ENCODE measurements at regions not wholly inside any gene's neighbourhood (a gene's known extent, or its start where the extent isn't known, plus 50 kb on each side); places are given as distances from the start of the nearest gene placed in this dataset.

GRCh38 chr3:176935194-176935888 is 261.9 kb downstream of the TBL1XR1 start:
- no peak overlapping the region for H3K27ac ChIP-seq
- H3K9ac ChIP-seq = no peak overlapping the region
- no peak for TF ChIP-seq Cebpa-rat (IDR thresholded peaks at IDR 0.05)
- no peaks in the 10 kb centered on the region for H3K4me1 ChIP-seq
- no peaks in the 10 kb centered on the region for H3K36me3 ChIP-seq
- H3K4me2 ChIP-seq = no peak overlapping the region
- H3K27me3 ChIP-seq = no peaks in the 10 kb centered on the region
- no peaks in the 10 kb centered on the region for H4K20me1 ChIP-seq
- no peak overlapping the region for H3K4me3 ChIP-seq
- H3K9me3 ChIP-seq = no peaks in the 10 kb centered on the region

- no peak overlapping the region for H3K27ac ChIP-seq
- no peaks in the 10 kb centered on the region for H3K4me1 ChIP-seq
- H3K36me3 ChIP-seq = no peaks in the 10 kb centered on the region
- H4K20me1 ChIP-seq = no peaks in the 10 kb centered on the region
- no peak for TF ChIP-seq Cebpa-rat (IDR thresholded peaks at IDR 0.05)
- no peak overlapping the region for H3K4me2 ChIP-seq
- H3K4me3 ChIP-seq = no peak overlapping the region
- H3K27me3 ChIP-seq = no peaks in the 10 kb centered on the region
- no peaks in the 10 kb centered on the region for H3K9me3 ChIP-seq
- H3K9ac ChIP-seq = no peak overlapping the region
Observed at GRCh38 chr3:176934698-176935097, 262.6 kb downstream of the TBL1XR1 start.

DNA sequence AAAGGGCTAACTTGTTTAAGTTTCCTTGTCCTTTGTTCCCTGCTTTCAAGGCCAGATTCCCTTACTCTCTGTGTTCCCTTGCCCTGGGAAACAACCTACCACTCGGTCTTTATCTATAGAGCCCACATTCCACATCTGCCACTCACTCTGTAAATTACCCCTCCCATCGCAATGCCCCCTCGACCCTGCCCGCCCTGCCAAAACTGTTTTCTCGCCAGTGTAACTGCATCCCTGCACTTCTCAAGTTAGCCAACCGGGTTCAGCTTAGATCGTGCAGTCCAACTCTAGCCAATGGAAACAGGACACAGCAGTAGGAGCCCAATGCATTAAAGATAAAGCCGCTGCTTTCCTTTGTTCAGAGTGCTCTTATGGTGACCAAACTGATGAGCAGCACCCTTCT is 263.6 kb downstream of the TBL1XR1 start:
- no peak overlapping the region for H3K4me3 ChIP-seq
- H3K9ac ChIP-seq = no peak overlapping the region
- no peak for TF ChIP-seq Cebpa-rat (IDR thresholded peaks at IDR 0.05)
- H3K4me1 ChIP-seq = no peaks in the 10 kb centered on the region
- H3K4me2 ChIP-seq = no peak overlapping the region
- no peaks in the 10 kb centered on the region for H3K27me3 ChIP-seq
- no peak overlapping the region for H3K27ac ChIP-seq
- no peaks in the 10 kb centered on the region for H3K36me3 ChIP-seq
- H3K9me3 ChIP-seq = no peaks in the 10 kb centered on the region
- no peaks in the 10 kb centered on the region for H4K20me1 ChIP-seq

- Histone ChIP-seq H3K9me3 (no peaks in the 10 kb centered on the region), H3K27me3 (no peaks in the 10 kb centered on the region), H3K9ac (no peak overlapping the region), H3K27ac (no peak overlapping the region), H3K36me3 (no peaks in the 10 kb centered on the region), H3K4me1 (no peaks in the 10 kb centered on the region), H3K4me2 (no peak overlapping the region), H3K4me3 (no peak overlapping the region), H4K20me1 (no peaks in the 10 kb centered on the region)
- TF ChIP-seq Cebpa-rat (IDR thresholded peaks at IDR 0.05) = no peak
Observed at GRCh38 chr3:176932433-176932832, 264.8 kb downstream of the TBL1XR1 start.

GRCh38 chr3:176931991-176932390 is 265.3 kb downstream of the TBL1XR1 start:
- Histone ChIP-seq H3K9me3 (no peaks in the 10 kb centered on the region), H3K27me3 (no peaks in the 10 kb centered on the region), H3K4me2 (no peak overlapping the region), H4K20me1 (no peaks in the 10 kb centered on the region), H3K9ac (no peak overlapping the region), H3K4me3 (no peak overlapping the region), H3K4me1 (peaks cover 4% of the 10 kb centered on the region; the same call in 1 of the 2 replicates), H3K27ac (no peak overlapping the region), H3K36me3 (no peaks in the 10 kb centered on the region)
- no peak for TF ChIP-seq Cebpa-rat (IDR thresholded peaks at IDR 0.05)

GRCh38 chr3:176930942-176931341 is 266.3 kb downstream of the TBL1XR1 start:
- no peaks in the 10 kb centered on the region for H4K20me1 ChIP-seq
- no peaks in the 10 kb centered on the region for H3K36me3 ChIP-seq
- H3K9me3 ChIP-seq = no peaks in the 10 kb centered on the region
- no peak overlapping the region for H3K27ac ChIP-seq
- H3K27me3 ChIP-seq = no peaks in the 10 kb centered on the region
- H3K4me2 ChIP-seq = no peak overlapping the region
- no peak overlapping the region for H3K9ac ChIP-seq
- TF ChIP-seq Cebpa-rat (IDR thresholded peaks at IDR 0.05) = no peak
- no peak overlapping the region for H3K4me3 ChIP-seq
- H3K4me1 ChIP-seq = peaks cover 15% of the 10 kb centered on the region

GRCh38 chr3:176928582-176928931 is 268.7 kb downstream of the TBL1XR1 start:
- H3K27me3 ChIP-seq = no peaks in the 10 kb centered on the region
- H3K9ac ChIP-seq = no peak overlapping the region
- H3K4me1 ChIP-seq = peaks cover 16% of the 10 kb centered on the region
- H3K36me3 ChIP-seq = no peaks in the 10 kb centered on the region
- 0 out of 2 replicates have a peak, but pooled peaks cover 5% of the 10 kb centered on the region for H3K9me3 ChIP-seq
- no peak overlapping the region for H3K4me2 ChIP-seq
- no peaks in the 10 kb centered on the region for H4K20me1 ChIP-seq
- no peak for TF ChIP-seq Cebpa-rat (IDR thresholded peaks at IDR 0.05)
- no peak overlapping the region for H3K27ac ChIP-seq
- no peak overlapping the region for H3K4me3 ChIP-seq

GRCh38 chr3:176927706-176928581 is 269.3 kb downstream of the TBL1XR1 start:
- no peaks in the 10 kb centered on the region for H4K20me1 ChIP-seq
- no peak overlapping the region for H3K4me3 ChIP-seq
- no peak overlapping the region for H3K27ac ChIP-seq
- H3K4me1 ChIP-seq = peaks cover 16% of the 10 kb centered on the region
- H3K36me3 ChIP-seq = no peaks in the 10 kb centered on the region
- TF ChIP-seq Cebpa-rat (IDR thresholded peaks at IDR 0.05) = no peak
- H3K9me3 ChIP-seq = 0 out of 2 replicates have a peak, but pooled peaks cover 5% of the 10 kb centered on the region
- no peak overlapping the region for H3K9ac ChIP-seq
- no peak overlapping the region for H3K4me2 ChIP-seq
- H3K27me3 ChIP-seq = no peaks in the 10 kb centered on the region

DNA sequence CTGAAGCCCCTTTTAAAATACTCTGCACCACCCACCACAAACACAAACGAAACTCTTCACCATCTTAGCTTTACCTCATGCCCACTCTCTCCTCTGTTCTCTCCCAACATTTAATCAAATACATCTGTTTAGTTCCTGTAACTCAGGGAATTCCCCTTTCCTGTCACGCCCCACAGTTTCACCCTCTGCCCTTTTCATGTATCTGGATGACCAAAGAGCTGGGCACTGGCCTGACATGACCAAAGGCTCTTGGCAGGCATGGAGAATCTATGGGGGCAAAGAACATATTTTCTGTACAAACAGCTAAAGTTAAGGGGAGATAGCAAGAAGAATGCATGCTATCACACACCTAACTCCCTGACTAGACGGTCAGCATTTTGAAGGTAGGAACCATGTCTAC is 270.0 kb downstream of the TBL1XR1 start:
- H3K27me3 ChIP-seq = no peaks in the 10 kb centered on the region
- H3K4me3 ChIP-seq = no peak overlapping the region
- H3K4me2 ChIP-seq = no peak overlapping the region
- H3K9ac ChIP-seq = no peak overlapping the region
- no peaks in the 10 kb centered on the region for H4K20me1 ChIP-seq
- TF ChIP-seq Cebpa-rat (IDR thresholded peaks at IDR 0.05) = no peak
- H3K36me3 ChIP-seq = no peaks in the 10 kb centered on the region
- H3K27ac ChIP-seq = no peak overlapping the region
- H3K9me3 ChIP-seq = 0 out of 2 replicates have a peak, but pooled peaks cover 5% of the 10 kb centered on the region
- peaks cover 16% of the 10 kb centered on the region for H3K4me1 ChIP-seq

- Histone ChIP-seq H3K36me3 (no peaks in the 10 kb centered on the region), H3K4me1 (peaks cover 16% of the 10 kb centered on the region), H3K9me3 (0 out of 2 replicates have a peak, but pooled peaks cover 5% of the 10 kb centered on the region), H3K4me3 (no peak overlapping the region), H3K27ac (no peak overlapping the region), H3K9ac (no peak overlapping the region), H3K4me2 (peak overlapping the region; percentile 54), H4K20me1 (no peaks in the 10 kb centered on the region), H3K27me3 (no peaks in the 10 kb centered on the region)
- no peak for TF ChIP-seq Cebpa-rat (IDR thresholded peaks at IDR 0.05)
Observed at GRCh38 chr3:176926688-176927087, 270.6 kb downstream of the TBL1XR1 start.
